GM23338 (cell line): ENCODE measurements at regions not wholly inside any gene's neighbourhood (a gene's known extent, or its start where the extent isn't known, plus 50 kb on each side); places are given as distances from the start of the nearest gene placed in this dataset.

ENCODE experiments used
- EZH2 ChIP-seq: fragments of 200-600 bp; sonication (generic); IDR thresholded peaks from one replicate; pipeline ENCODE4 v1.8.0; 2017; ENCODE audit warnings: antibody characterized with exemption, mild to moderate bottlenecking, low read depth; ENCODE audit not compliant: unreplicated experiment
- EZH2phosphoT487 ChIP-seq: fragments of 200-600 bp; sonication (generic); IDR thresholded peaks from one replicate; pipeline ENCODE4 v1.8.1; 2018; ENCODE audit warnings: antibody characterized with exemption; ENCODE audit not compliant: unreplicated experiment
- JUNB ChIP-seq: IDR thresholded peaks from one replicate; pipeline ENCODE4 v1.6.1; 2016; ENCODE audit warnings: antibody characterized with exemption; ENCODE audit not compliant: unreplicated experiment
- POLR2AphosphoS5 ChIP-seq: IDR thresholded peaks from 2 replicates; pipeline ENCODE4 v1.6.1; 2016; ENCODE audit warnings: antibody characterized with exemption, low read depth
- STAT1 ChIP-seq: IDR thresholded peaks from one replicate; pipeline ENCODE4 v1.6.1; 2016; ENCODE audit warnings: antibody characterized with exemption; ENCODE audit not compliant: unreplicated experiment
- TF ChIP-seq, protein P1 (sequence below), 2 experiments: fragments of 200-600 bp in 1 of 2; sonication (generic) in 1 of 2; conservative IDR thresholded peaks; 2 replicates each; pipeline versions ENCODE4 v1.5.1 to v1.6.1; 2016 to 2017; ENCODE audit warnings: antibody characterized with exemption in 2 of 2, low read depth in 2 of 2, mild to moderate bottlenecking in 2 of 2, moderate library complexity in 1 of 2

DNA sequence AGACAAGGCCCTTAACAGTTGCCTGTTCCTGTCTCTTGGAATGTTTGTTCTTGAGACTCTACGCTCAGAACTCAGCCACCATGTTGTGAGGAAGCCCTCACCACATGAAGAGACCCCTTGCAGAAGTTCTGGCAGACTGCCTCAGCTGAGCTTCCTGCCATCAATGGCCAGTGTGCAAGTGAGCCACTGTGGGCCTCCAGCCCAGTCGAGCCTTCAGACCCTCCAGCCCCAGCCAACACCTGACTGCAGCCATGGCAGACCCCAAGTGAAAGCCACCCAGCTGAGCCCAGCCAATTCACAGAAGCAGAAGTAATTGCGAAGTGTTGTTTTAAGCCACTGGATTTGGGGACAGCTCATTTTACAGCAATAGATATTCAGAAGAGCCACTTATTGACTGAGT, 78.3 kb downstream of the SNX5 start:
- TF ChIP-seq, protein P1, sequence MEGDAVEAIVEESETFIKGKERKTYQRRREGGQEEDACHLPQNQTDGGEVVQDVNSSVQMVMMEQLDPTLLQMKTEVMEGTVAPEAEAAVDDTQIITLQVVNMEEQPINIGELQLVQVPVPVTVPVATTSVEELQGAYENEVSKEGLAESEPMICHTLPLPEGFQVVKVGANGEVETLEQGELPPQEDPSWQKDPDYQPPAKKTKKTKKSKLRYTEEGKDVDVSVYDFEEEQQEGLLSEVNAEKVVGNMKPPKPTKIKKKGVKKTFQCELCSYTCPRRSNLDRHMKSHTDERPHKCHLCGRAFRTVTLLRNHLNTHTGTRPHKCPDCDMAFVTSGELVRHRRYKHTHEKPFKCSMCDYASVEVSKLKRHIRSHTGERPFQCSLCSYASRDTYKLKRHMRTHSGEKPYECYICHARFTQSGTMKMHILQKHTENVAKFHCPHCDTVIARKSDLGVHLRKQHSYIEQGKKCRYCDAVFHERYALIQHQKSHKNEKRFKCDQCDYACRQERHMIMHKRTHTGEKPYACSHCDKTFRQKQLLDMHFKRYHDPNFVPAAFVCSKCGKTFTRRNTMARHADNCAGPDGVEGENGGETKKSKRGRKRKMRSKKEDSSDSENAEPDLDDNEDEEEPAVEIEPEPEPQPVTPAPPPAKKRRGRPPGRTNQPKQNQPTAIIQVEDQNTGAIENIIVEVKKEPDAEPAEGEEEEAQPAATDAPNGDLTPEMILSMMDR (conservative IDR thresholded peaks at IDR 0.05; ENCODE audit: low read depth in 2 of 2) = no peak
- TF ChIP-seq EZH2phosphoT487 (no peak), EZH2 (no peak), JUNB (no peak), STAT1 (no peak), POLR2AphosphoS5 (no peak)
